ENCODE measurements at regions not wholly inside any gene's neighbourhood (a gene's known extent, or its start where the extent isn't known, plus 50 kb on each side); places are given as distances from the start of the nearest gene placed in this dataset.

DNA sequence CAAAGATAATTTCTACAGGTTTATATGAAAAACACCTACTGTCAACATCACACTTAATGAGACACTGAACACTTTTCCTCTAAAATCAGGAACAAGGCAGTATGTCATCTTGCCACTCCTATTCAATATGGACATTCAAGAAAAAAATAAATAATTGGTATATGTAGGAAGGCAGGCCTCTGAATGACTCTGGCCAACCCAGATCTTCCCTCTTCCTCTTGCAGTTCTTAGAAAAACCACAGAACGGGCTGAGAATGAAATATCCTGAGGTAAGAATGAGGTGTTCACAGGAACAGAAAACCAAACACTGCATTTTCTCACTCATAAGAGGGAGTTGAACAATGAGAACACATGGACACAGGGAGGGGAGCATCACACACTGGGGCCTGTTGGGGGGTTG lies 1207.2 kb upstream of the CITED2 start:
- TF ChIP-seq, protein P1, sequence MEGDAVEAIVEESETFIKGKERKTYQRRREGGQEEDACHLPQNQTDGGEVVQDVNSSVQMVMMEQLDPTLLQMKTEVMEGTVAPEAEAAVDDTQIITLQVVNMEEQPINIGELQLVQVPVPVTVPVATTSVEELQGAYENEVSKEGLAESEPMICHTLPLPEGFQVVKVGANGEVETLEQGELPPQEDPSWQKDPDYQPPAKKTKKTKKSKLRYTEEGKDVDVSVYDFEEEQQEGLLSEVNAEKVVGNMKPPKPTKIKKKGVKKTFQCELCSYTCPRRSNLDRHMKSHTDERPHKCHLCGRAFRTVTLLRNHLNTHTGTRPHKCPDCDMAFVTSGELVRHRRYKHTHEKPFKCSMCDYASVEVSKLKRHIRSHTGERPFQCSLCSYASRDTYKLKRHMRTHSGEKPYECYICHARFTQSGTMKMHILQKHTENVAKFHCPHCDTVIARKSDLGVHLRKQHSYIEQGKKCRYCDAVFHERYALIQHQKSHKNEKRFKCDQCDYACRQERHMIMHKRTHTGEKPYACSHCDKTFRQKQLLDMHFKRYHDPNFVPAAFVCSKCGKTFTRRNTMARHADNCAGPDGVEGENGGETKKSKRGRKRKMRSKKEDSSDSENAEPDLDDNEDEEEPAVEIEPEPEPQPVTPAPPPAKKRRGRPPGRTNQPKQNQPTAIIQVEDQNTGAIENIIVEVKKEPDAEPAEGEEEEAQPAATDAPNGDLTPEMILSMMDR (IDR thresholded peaks at IDR 0.05) = no peak
- TF ChIP-seq POLR2A (IDR thresholded peaks at IDR 0.05) = no peak
